ENCODE measurements at regions not wholly inside any gene's neighbourhood (a gene's known extent, or its start where the extent isn't known, plus 50 kb on each side); places are given as distances from the start of the nearest gene placed in this dataset.

DNA sequence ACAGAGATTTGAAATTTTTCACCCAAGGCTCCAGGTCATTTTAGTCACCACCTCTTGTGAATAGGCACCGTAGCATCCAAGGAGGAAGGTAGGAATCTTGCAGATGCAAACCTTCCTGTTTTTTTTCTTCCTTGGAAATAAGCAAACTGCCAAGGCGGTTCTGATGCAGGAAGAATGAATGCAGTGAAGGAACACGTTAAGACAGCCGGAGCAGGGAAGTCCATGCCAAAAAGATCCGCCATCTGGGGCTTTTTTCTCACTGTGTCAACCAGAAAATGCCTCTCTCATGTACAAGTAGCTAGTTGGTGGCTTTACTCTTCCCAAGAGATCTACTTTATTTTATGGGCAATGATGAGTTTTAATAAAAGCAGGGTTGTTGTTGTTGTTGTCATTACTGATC, 142.4 kb downstream of the ZIC5 start:
- Histone ChIP-seq H3K27me3 (ENCODE audit: control insufficient read depth, extremely low read depth, insufficient read depth, low read length) (no peaks in the 10 kb centered on the region), H3K4me1 (ENCODE audit: control insufficient read depth, extremely low read depth, insufficient read depth, low read length) (no peaks in the 10 kb centered on the region), H3K4me2 (ENCODE audit: control insufficient read depth, extremely low read depth, insufficient read depth, low read depth, low read length) (no peak overlapping the region), H3K9me3 (ENCODE audit: control insufficient read depth, low read depth, low read length) (no peaks in the 10 kb centered on the region), H3K36me3 (ENCODE audit: control insufficient read depth in 2 of 2, extremely low read depth in 1 of 2, insufficient read depth in 2 of 2, low read length in 2 of 2) (no peaks in the 10 kb centered on the region), H3K4me3 (ENCODE audit: control insufficient read depth in 2 of 3, extremely low read depth in 1 of 3, insufficient read depth in 2 of 3, low read depth in 1 of 3, low read length in 3 of 3) (no peak overlapping the region), H3K9me1 (ENCODE audit: control insufficient read depth, extremely low read depth, insufficient read depth, low read length) (no peaks in the 10 kb centered on the region), H2AFZ (ENCODE audit: control insufficient read depth, low read length) (no peak overlapping the region), H4K20me1 (ENCODE audit: control insufficient read depth, extremely low read depth, insufficient read depth, low read length) (no peaks in the 10 kb centered on the region), H3K79me2 (ENCODE audit: control insufficient read depth, insufficient read depth, low read length) (no peaks in the 10 kb centered on the region), H3K27ac (ENCODE audit: control insufficient read depth, insufficient read depth, low read length) (no peak overlapping the region), H3K9ac (ENCODE audit: control insufficient read depth, extremely low read depth, insufficient read depth, low read length) (no peak overlapping the region)
- TF ChIP-seq EZH2 (IDR thresholded peaks at IDR 0.05; ENCODE audit: low read length): no peak
- TF ChIP-seq, protein P1, sequence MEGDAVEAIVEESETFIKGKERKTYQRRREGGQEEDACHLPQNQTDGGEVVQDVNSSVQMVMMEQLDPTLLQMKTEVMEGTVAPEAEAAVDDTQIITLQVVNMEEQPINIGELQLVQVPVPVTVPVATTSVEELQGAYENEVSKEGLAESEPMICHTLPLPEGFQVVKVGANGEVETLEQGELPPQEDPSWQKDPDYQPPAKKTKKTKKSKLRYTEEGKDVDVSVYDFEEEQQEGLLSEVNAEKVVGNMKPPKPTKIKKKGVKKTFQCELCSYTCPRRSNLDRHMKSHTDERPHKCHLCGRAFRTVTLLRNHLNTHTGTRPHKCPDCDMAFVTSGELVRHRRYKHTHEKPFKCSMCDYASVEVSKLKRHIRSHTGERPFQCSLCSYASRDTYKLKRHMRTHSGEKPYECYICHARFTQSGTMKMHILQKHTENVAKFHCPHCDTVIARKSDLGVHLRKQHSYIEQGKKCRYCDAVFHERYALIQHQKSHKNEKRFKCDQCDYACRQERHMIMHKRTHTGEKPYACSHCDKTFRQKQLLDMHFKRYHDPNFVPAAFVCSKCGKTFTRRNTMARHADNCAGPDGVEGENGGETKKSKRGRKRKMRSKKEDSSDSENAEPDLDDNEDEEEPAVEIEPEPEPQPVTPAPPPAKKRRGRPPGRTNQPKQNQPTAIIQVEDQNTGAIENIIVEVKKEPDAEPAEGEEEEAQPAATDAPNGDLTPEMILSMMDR (optimal IDR thresholded peaks at IDR 0.05 in 1 of 3, IDR thresholded peaks at IDR 0.05 in 1 of 3, conservative IDR thresholded peaks at IDR 0.05 in 1 of 3; ENCODE audit: extremely low read depth in 1 of 3, insufficient read depth in 2 of 3, low read length in 3 of 3): no peak
- no peak for FAIRE-seq
- no peak for DNase-seq (ENCODE audit: low read depth, low spot score)
- dilution Hi-C loops (cut with MboI; ENCODE audit: extremely low pct_ligation_motif_present, low sequenced_read_pairs): loop anchor here (25.0 kb wide), 1 partner anchor 142 kb away; no protein-coding TSS in a partner anchor

DNA sequence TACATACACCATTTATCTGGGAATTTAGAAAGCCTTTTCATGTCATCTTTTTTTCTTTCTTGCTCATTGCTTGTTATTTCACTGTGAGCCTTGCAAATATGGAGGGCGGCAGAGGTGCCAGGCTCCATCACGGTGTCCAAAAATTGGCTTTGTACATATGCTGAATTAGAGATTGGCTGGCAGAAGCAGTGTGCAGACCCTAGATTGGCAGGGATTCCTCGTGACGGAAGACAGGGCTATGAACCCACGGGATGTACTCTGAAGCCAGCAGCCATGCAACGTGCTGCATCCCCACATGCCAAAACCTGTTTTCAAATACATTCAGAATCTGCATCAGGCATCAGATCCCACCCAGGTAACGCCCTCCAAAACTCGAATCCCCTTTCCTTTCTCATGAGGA, 142.8 kb downstream of the ZIC5 start:
- Histone ChIP-seq H3K36me3 (ENCODE audit: control insufficient read depth in 2 of 2, extremely low read depth in 1 of 2, insufficient read depth in 2 of 2, low read length in 2 of 2) (no peaks in the 10 kb centered on the region), H4K20me1 (ENCODE audit: control insufficient read depth, extremely low read depth, insufficient read depth, low read length) (no peaks in the 10 kb centered on the region), H3K4me2 (ENCODE audit: control insufficient read depth, extremely low read depth, insufficient read depth, low read depth, low read length) (no peak overlapping the region), H3K9me1 (ENCODE audit: control insufficient read depth, extremely low read depth, insufficient read depth, low read length) (no peaks in the 10 kb centered on the region), H3K9me3 (ENCODE audit: control insufficient read depth, low read depth, low read length) (no peaks in the 10 kb centered on the region), H3K4me3 (ENCODE audit: control insufficient read depth in 2 of 3, extremely low read depth in 1 of 3, insufficient read depth in 2 of 3, low read depth in 1 of 3, low read length in 3 of 3) (no peak overlapping the region), H2AFZ (ENCODE audit: control insufficient read depth, low read length) (no peak overlapping the region), H3K9ac (ENCODE audit: control insufficient read depth, extremely low read depth, insufficient read depth, low read length) (no peak overlapping the region), H3K79me2 (ENCODE audit: control insufficient read depth, insufficient read depth, low read length) (no peaks in the 10 kb centered on the region), H3K27me3 (ENCODE audit: control insufficient read depth, extremely low read depth, insufficient read depth, low read length) (no peaks in the 10 kb centered on the region), H3K4me1 (ENCODE audit: control insufficient read depth, extremely low read depth, insufficient read depth, low read length) (no peaks in the 10 kb centered on the region), H3K27ac (ENCODE audit: control insufficient read depth, insufficient read depth, low read length) (no peak overlapping the region)
- no peak for TF ChIP-seq EZH2 (IDR thresholded peaks at IDR 0.05; ENCODE audit: low read length)
- TF ChIP-seq, protein P1 (optimal IDR thresholded peaks at IDR 0.05 in 1 of 3, IDR thresholded peaks at IDR 0.05 in 1 of 3, conservative IDR thresholded peaks at IDR 0.05 in 1 of 3; ENCODE audit: extremely low read depth in 1 of 3, insufficient read depth in 2 of 3, low read length in 3 of 3): no peak
- dilution Hi-C loops (cut with MboI; ENCODE audit: extremely low pct_ligation_motif_present, low sequenced_read_pairs): loop anchor here (25.0 kb wide), 1 partner anchor 141 kb away; no protein-coding TSS in a partner anchor
- DNase-seq (ENCODE audit: low read depth, low spot score) (no peak), FAIRE-seq (no peak)
